Stimulated activated CD8-positive, alpha-beta memory T cell treated with anti-CD3 and anti-CD28 coated beads, Interleukin-2, amount 100 ng/mL, for 1 hour (primary cell): ENCODE measurements at regions not wholly inside any gene's neighbourhood (a gene's known extent, or its start where the extent isn't known, plus 50 kb on each side); places are given as distances from the start of the nearest gene placed in this dataset.
"Not testable (repeated sequence)": the region's sequence is repeated elsewhere in the genome, so short reads cannot be mapped to it uniquely, and the experiment has no call there.

Source experiments
- DNase-seq, 2 donors: peaks; one replicate each; pipeline ENCODE4 v3.0.0-alpha.2; 2020; ENCODE audit warnings: low read depth in 2 of 2

DNA sequence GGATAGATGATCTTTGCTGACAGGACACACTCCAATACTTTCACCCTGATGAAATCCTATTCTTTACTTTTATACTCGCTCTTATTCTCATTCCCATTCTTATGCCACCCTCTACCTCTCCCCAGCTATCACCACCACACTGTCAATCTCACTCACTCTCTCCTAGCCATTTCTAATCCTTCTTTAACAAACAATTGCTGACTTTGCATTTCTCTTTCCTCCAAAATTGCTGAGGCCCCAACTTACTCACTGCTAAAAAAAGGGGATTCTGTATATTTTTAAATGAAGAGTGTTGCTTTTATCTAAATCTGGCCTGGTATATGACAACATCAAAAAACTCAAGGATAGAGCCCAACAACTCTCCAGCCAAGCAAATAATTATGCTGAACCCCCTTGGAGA is 515.4 kb downstream of the MATN1 start:
- DNase-seq: not testable (repeated sequence)

DNA sequence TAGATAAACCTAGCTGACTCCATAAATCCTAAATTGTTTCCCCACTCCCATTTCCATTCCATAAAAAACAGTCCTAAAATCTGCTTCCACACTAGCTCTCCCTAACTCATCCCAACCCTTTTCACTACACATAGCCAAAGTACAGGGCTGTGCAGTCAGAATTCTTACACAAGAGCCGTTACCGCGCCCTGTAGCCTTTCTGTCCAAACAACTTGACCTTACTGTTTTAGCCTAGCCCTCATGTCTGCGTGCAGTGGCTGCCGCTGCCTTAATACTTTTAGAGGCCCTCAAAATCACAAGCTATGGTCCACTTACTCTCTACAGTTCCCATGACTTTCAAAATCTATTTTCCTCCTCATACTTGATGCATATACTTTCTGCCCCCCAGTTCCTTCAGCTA is 516.8 kb downstream of the MATN1 start:
- not testable (repeated sequence) for DNase-seq

DNA sequence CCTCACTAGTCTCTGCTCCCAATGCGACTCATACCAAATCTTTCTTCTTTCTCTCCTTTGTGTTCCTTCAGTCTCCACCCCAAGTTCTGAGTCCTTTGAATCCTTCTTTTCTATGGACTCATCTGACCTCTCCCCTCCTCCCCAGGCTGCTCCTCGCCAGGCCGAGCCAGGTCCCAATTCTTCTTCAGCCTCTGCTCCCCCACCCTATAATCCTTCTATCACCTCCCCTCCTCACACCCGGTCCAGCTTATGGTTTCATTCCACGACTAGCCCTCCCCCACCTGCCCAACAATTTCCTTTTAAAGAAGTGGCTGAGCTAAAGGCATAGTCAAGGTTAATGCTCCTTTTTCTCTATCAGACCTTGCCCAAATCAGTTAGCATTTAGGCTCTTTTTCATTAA is 518.5 kb downstream of the MATN1 start:
- not testable (repeated sequence) for DNase-seq

DNA sequence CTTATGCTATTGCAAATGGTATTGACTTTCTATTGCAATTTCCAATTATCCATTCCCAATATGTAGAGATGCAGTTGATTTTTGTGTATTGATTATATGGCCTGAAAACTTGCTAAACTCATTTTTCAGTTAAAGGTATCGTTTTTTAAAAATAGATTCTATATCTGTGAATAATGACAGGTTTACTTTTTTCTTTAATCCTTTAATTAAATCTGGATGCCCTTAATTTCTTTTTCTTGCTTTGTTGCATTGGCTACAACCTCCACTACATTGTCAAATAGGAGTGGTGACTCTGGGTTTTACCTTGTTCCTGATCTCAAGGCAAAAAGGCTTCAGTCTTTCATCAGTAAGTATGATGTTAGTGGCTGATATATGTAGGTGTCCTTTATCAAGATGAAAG is 522.4 kb downstream of the MATN1 start:
- DNase-seq: no peak

DNA sequence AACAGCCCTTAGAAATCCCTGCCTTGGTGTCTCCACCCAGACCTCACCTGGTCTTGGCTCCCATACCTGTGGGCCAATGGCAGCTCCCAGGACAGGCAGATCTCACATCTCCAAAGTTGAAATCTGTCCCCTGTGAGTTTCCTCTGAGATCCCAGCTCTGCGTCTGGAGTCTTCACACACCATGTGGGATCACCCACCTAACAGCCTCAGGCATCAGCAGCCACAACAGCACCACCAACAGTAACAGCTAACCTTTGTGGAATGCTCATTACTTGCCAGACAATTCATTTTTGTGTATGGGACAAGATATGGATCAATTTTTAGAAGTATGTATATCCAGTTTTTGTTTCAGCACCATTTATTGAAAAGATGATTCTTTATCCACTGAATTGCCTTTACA is 523.2 kb downstream of the MATN1 start:
- DNase-seq: no peak

DNA sequence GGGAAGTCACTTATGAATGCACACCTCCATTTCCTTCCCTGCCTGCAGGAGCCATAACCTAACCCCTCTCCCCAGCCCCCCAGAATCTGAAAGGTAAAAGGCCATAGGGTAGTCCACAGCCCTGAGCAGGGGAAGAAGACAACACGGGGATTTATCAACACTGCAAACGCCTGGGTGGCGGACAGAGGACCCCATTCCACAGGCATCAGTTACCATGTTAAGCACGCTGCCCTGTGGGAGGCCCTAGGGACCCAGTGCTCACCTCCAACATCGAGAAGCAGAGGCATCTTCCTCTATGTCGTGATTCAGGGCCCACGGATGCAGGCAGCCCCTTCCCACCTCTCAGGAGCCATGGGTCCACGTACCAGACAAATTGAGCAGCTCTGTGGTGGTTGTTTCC is 523.8 kb downstream of the MATN1 start:
- DNase-seq: no peak

DNA sequence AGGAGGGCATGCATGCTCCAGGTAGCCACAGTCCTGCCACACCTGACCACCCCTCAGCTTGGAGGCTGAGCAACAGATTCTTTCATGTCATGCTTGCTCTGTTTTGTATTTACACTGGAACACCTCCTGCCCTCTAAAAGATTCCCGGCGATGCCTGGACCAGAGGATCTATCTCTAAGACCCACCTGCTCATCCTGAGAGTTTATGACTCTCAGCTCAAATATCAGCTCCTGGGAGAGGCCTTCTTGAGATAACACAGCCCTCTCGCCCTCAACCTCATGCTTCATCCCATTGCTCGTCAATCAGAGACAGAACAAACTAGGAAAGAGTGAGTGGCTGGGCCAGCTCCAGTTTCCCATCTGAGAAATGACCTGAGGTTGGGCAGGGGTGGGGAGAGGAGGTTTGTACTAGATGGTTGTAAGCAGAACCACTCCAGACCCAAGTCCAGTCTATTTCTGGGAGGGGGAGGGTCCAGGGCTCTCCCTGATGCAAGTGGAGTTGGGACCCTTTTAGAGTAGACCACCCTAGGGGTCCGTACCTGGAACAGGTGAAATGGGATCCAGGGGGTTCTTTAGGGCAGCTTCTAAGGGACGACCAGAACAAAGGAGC is 524.5 kb downstream of the MATN1 start:
- DNase-seq: no peak

DNA sequence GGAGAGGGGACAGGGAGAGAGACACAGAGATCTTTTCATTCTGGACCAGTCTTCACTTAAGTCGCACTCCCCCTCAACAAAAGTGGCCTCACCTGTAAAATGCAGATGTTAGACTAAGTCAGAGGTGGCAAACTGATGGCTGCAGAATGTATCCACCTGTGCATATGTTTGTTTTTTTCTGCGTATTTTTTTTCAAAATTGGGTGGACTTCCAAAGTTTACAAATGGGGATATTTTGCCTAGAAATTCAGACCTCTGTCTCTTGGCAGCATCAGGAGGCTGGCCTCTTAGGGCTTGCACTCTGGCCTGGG is 525.0 kb downstream of the MATN1 start:
- DNase-seq: no peak

DNA sequence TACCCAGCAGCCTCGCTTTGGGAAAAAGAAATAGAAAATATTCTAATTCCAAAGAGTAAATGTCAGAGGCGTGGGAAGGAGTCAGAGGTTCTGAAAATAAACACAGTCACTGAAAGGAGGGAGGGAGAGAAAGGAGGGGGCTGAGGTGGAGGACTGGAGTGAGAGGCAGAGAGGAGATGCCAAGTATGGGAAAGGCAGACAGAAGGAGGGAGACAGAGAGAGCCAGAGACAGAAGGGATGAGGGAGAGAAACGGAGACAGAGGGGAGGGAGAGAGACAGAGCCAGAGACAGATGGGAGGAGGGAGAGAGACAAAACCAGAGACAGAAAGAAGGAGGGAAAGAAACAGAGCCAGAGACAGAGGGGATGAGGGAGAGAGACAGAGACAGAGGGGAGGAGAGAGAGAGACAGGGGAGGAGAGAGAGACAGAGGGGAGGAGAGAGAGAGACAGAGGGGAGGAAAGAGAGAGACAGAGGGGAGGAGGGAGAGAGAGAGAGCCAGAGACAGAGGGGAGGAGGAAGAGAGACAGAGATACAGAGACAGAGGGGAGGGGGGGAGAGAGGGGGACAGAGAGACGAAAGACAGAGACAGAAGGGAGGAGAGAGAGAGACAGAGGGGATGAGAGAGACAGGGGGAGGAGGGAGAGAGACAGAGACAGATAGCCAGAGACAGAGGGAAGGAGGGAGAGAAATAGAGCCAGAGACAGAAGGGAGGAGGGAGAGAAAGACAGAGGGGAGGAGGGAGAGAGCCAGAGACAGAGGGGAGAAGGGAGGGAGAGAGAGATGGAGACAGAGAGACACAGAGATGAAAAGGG is 525.5 kb downstream of the MATN1 start:
- DNase-seq: no peak

DNA sequence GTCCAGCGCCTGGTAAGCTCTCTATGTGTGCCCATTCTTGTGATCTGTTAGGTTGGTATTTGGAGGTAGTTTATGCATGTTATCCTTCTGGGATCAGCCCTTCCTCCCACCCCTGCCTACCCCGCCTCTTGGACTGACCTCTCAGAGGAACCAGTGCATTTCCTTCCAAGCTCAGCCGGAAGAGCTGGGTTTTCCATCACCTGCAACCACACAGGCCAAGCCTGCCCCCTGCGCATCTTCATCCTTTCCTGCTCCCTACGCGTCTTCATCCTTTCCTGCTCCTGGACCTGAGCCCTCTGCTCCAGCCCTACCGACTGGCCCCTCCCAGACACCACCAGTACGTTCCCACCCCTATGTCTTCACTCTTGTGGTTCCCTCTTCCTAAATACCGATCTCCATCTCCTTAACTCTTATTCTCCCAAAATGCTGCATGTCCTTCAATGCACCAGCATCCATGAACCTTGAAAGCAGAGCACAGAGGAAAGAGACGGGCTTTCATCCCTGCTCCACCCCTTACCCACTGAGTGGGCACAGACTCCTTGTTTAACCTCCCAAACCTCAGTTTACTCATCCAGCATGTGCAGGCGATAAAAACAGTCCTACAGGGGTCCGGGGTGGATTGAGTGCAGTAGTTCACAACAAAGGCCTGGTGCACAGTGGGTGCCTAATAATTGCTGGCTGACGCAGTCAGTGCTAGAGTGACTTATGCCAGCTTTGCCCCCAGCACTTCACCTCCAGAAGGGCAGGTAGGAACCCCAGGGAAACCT is 526.3 kb downstream of the MATN1 start:
- DNase-seq: no peak

DNA sequence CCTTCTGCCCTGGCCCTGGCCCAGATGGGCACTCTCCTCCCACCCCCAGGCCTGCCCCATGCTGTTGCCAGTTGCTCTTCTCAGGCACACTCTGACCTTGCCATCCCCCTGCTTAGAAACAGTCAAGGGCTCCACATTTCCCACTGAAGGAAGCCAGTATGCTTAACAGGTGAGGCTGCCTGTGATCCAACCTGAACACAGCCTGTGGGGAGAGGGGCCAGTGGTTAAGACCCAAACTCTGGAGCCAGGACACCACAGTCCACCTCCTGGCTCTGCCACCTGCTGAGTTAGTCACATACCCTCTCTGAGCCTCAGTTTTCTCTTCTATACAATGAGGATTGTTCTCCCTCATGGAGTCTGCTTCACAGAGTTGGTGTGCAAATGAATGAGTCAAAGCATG is 526.9 kb downstream of the MATN1 start:
- DNase-seq: no peak

DNA sequence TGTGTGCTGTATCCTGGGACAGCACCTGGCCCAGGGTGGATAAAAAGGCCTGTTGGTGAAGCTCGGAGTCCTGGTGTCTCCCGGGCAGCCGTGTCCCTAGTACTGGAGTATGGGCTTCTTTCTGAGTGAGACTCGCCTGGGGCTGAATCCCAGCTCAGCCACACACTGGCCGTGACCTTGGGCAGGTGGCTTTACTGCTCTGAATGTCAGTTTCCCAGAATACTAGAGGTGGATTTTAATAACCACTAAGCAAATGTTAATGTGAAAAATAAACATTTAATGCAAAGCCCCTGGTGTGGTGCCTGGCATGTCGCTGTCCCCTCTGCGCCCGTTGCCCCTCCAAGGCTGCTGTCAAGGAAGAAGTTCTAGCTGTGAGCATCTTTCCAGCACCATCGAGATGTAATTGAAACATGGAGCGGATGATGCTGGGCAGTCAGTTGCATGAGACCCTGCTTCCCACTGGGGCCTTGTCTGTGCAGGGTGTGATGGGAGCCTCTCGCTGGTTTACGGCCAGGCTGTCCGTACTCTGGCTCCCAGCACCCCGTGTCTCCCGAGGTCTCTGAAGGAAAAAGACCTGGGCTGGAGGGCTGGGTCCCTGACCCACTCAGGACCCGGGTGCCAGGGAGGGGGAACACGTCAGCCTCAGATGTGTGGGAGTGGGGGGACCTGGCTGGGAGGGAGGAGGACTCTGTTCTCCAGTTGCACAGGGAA is 527.8 kb downstream of the MATN1 start:
- DNase-seq: no peak

DNA sequence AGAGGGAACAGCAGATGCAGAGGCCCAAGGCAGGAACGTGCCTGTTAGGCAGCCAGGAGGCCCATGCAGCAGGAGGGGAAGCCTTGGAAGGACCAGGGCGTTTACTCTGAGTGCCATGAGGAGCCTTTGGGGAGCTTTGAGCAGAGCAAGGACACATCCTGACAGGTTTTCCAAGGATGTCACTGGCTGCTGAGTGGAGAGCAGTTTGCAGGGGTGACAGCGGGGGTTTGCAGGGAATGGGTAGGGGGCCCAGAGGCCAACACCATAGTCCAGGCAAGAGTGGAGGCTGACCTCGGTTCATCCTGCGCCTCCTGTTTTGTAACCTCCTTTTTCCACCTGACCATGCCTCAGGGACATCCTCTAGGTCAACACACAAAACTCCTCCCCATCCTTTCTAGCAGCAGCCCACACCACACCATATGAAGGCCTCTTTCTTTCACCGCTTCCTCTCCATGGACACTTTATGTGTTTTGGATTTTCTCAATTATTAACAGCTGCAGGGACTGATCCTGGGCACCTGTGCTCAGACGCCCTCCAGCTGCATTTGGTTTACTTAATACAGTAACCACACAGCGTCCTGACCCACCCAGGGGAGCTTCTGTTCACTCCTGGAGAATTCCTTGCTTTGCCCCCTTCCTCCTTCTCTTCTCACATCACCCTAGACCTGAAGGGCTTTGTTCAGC is 528.5 kb downstream of the MATN1 start:
- DNase-seq: no peak

DNA sequence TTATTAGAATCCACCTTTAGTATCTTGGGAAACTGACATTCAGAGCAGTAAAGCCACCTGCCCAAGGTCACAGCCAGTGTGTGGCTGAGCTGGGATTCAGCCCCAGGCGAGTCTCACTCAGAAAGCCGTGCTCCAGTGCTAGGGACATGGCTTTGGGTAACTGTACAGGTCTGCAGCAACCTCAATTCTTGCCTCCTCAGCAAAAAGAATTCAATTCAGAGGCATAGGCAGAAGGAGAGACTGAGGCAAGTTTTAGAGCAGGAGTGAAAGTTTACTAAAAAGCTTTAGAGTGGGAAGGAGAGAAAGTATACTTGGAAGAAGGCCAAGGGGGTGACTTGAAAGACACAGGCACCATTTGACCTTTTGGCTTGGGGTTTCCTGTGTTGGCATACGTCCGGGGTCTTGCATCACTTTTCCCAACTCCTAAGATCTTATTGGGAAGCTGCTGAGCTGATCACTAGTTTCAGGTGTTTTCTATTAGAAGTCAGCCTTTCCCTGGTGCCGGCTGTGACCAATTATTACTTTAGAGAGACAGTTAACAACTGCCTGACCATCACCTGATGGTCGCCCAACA is 529.3 kb downstream of the MATN1 start:
- no peak for DNase-seq

DNA sequence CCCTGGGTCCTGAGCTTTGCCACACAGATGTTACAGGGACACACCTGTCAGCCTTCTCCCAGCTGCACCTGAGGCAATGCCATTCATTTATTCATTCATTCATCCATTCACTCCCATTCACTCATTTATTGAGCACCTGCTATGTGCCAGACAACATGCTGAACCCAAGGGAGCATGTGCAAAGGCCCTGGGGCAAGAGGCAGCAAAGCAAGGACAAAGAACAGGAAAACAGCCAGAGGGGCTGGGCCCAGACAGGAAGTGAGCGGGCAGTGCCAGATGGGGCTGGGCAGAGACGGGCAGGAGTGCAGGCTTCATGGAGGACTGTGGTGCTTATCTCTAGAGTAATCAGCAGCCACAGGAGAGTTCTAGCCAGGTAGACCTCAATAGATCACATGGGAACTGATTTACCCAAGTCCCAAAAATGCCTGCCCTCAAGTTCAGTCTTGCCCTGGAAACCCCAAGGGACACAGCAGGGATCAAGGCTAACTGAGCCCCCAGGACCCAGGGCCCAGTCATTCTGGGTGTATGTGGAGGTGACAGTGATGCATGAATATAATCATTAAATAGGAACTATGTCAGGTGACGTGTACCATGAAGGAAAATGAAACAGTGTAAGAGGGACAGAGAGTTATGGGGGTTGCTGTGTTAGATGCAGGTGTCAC is 530.3 kb downstream of the MATN1 start:
- DNase-seq: no peak

DNA sequence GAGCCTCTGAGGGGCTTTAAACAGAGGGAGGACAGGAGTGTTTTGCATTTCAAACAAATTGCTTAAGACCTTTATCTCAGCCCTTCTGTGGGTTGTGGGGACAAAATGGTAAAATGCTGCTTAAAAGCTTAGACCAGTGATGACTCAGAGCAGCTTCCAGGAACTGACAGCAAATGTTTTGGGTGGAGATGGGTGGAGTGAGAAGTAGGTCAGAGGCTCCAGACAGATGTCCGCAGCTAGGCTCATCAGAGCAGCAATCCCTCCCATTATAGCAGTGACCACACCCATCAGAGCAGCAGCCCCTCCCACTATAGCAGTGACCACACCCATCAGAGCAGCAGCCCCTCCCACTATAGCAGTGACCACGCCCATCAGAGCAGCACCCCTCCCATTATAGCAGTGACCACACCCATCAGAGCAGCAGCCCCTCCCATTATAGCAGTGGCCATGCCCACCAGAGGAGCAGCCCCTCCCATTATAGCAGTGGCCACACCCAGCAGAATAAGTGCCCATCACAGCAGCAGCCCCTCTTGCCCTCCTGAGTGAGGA is 532.2 kb downstream of the MATN1 start:
- DNase-seq: no peak

DNA sequence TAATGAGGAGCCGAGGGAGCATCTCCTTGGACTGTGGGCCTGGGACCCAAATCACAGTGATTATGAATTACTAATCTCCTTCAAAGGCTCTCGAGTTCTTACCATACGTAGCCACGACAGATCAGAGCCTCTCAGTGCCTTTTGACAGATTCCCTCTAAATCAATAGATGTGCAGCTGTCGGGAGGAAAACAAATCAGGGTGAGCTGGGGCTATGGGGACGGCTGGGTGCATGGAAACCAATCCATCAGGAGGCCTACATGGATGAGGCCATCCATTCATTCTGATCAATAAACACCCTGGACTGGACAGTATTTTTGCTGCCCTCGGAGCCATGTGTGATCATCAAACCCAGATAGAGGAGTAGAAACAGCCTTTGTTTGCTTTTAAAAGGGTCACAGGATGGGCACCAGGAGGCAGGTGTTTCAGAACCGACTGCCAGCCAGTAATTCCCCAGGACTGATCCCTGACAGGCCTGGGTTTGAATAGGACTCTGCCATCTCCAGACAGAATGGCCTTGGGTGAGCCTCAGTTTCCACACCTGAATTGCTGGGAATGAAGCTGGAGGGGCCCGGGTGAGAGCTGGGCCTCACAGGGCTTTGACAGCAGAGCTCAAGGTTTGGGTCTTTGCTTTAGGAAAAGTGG is 532.8 kb downstream of the MATN1 start:
- no peak for DNase-seq

DNA sequence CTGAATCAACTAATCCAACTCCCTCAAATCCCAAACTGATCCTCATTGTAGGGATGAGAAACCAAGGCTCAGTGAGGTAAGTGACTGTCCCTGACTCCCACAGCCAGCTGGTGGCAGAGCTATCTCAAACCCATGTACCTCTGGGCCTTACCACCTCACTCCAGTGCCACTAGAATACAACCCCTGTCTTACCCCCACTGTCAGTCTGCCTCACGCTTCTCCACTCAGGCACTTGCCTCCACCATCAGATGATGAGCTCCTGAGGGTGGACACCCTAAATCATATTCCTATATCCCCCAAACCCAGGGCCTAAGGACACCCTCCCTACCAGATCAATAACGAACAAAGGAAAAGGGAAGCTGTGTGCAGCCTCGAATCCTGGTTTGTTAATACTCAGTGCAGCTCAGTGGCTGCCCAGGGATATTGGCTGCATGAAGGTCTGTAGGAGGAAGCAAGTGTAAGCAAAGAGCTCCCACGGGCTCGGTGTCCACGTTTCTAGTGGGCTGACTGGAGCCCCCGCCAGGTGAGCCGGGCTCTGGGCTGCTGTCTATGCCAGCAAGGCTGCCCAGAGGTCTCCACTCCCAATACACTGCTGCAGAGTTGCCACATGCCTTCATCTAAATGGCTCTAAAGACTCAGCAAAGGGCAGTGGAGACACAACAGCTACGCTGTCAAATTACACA is 533.4 kb downstream of the MATN1 start:
- DNase-seq: no peak

DNA sequence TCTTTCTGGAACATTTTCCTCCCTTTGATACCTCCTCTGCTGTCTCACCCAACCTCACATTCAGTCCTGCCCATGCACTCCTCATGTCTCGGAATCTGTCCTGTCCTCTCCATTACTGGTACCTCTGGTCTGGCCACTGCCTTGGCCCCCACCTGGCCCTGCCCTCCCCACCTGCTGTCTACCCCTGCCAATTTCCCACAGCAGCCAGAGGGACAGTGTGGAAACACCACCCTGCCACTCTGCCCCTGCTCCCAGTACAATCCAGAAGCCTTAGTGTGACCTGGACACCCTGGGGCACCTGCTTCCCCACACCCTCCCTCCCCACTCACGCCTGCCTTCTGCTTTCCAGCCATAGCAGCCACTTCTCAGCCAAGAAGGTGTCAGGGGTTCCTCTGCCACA is 534.4 kb downstream of the MATN1 start:
- no peak for DNase-seq

DNA sequence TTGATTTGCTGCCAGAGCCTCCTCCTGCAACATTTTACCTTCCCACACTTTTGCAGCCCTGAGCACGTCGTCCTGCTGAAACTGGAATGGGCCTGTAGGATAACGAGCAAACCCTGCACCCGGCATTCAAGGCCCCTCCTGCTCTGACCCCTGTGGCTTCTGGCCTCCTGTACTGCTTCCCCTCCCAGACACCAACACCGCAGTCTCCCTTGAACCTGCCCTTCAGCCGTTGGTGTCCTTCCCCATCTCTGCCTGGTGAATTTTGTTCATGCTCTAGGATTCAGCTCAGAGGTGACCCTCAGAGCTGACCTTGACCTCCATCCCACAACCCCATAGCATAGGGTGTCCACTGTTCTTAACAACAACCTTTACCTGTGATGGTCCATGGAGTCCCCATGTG is 535.1 kb downstream of the MATN1 start:
- DNase-seq: no peak
